H9 (cell line): ENCODE measurements at regions not wholly inside any gene's neighbourhood (a gene's known extent, or its start where the extent isn't known, plus 50 kb on each side); places are given as distances from the start of the nearest gene placed in this dataset.

Experiments
- DNase-seq: peaks from one replicate; pipeline ENCODE4 v3.0.0-alpha.2; 2017
- H2AFZ ChIP-seq: one replicate; pipeline ENCODE4 v1.6.1; 2013; ENCODE audit warnings: mild to moderate bottlenecking, low read length, control low read depth, moderate library complexity
- H2AK5ac ChIP-seq: 2 replicates; pipeline ENCODE4 v1.6.1; 2013; ENCODE audit warnings: low read length, control low read depth, mixed read lengths; ENCODE audit not compliant: insufficient read length
- H2BK120ac ChIP-seq: one replicate; pipeline ENCODE4 v1.6.1; 2013; ENCODE audit warnings: low read depth, mild to moderate bottlenecking, low read length, control low read depth, inconsistent platforms; ENCODE audit not compliant: poor library complexity, severe bottlenecking
- H2BK12ac ChIP-seq: 2 replicates; pipeline ENCODE4 v1.6.1; 2013; ENCODE audit warnings: low read length, control low read depth, mixed read lengths, low read depth; ENCODE audit not compliant: insufficient read length
- H2BK15ac ChIP-seq: 2 replicates; pipeline ENCODE4 v1.6.1; 2013; ENCODE audit warnings: low read depth, low read length, control low read depth
- H2BK20ac ChIP-seq: one replicate; pipeline ENCODE4 v1.6.1; 2013; ENCODE audit warnings: low read depth, mild to moderate bottlenecking, low read length, control low read depth, inconsistent platforms; ENCODE audit not compliant: poor library complexity, severe bottlenecking
- H2BK5ac ChIP-seq: 2 replicates; pipeline ENCODE4 v1.6.1; 2013; ENCODE audit warnings: low read length, control low read depth, mixed read lengths; ENCODE audit not compliant: insufficient read length
- H3K14ac ChIP-seq: 2 replicates; pipeline ENCODE4 v1.6.1; 2013; ENCODE audit warnings: low read length, control low read depth; ENCODE audit not compliant: insufficient read depth
- H3K18ac ChIP-seq: 2 replicates; pipeline ENCODE4 v1.6.1; 2013; ENCODE audit warnings: low read depth, mild to moderate bottlenecking, mixed read lengths, low read length, control low read depth; ENCODE audit not compliant: insufficient read length
- H3K23ac ChIP-seq: 2 replicates; pipeline ENCODE4 v1.6.1; 2013; ENCODE audit warnings: low read length, control low read depth, mixed read lengths, low read depth; ENCODE audit not compliant: insufficient read length
- H3K23me2 ChIP-seq: 2 replicates; pipeline ENCODE4 v1.6.1; 2013; ENCODE audit warnings: low read depth, mild to moderate bottlenecking, mixed read lengths, low read length, control low read depth; ENCODE audit not compliant: insufficient read length, poor library complexity, severe bottlenecking
- H3K27ac ChIP-seq: 2 replicates; pipeline ENCODE4 v1.5.1; 2013; ENCODE audit warnings: low read length, control low read depth, mixed read lengths, low read depth; ENCODE audit not compliant: insufficient read length
- H3K27me3 ChIP-seq: 2 replicates; pipeline ENCODE4 v1.6.1; 2013; ENCODE audit warnings: low read length, control low read depth, inconsistent platforms; ENCODE audit not compliant: insufficient read depth
- H3K4ac ChIP-seq: 2 replicates; pipeline ENCODE4 v1.6.1; 2013; ENCODE audit warnings: low read depth, mild to moderate bottlenecking, control low read depth, inconsistent platforms, low read length, moderate library complexity
- H3K4me1 ChIP-seq: 2 replicates; pipeline ENCODE4 v1.6.1; 2013; ENCODE audit warnings: low read length, control low read depth, inconsistent platforms; ENCODE audit not compliant: insufficient read depth
- H3K4me2 ChIP-seq: 2 replicates; pipeline ENCODE4 v1.6.1; 2013; ENCODE audit warnings: low read length, control low read depth, mixed read lengths; ENCODE audit not compliant: insufficient read length, insufficient read depth
- H3K56ac ChIP-seq: 2 replicates; pipeline ENCODE4 v1.6.1; 2013; ENCODE audit warnings: low read depth, mild to moderate bottlenecking, mixed read lengths, low read length, control low read depth; ENCODE audit not compliant: insufficient read length
- H3K79me1 ChIP-seq: 2 replicates; pipeline ENCODE4 v1.6.1; 2013; ENCODE audit warnings: low read depth, mild to moderate bottlenecking, moderate library complexity, low read length, control low read depth, inconsistent platforms; ENCODE audit not compliant: insufficient read depth, poor library complexity, severe bottlenecking
- H3K79me2 ChIP-seq: 2 replicates; pipeline ENCODE4 v1.6.1; 2013; ENCODE audit warnings: low read length, control low read depth, inconsistent platforms; ENCODE audit not compliant: insufficient read depth
- H3K9ac ChIP-seq: 2 replicates; pipeline ENCODE4 v1.6.1; 2013; ENCODE audit warnings: low read length, control low read depth, mixed read lengths; ENCODE audit not compliant: insufficient read length; ENCODE audit errors: extremely low read depth
- H3K9me3 ChIP-seq: one replicate; pipeline ENCODE4 v1.6.1; 2013; ENCODE audit warnings: low read depth, low read length, inconsistent platforms; ENCODE audit not compliant: control insufficient read depth
- H3T11ph ChIP-seq: one replicate; pipeline ENCODE4 v1.6.1; 2013; ENCODE audit warnings: mild to moderate bottlenecking, low read length, control low read depth, inconsistent platforms
- H4K20me1 ChIP-seq: one replicate; pipeline ENCODE4 v1.6.1; 2013; ENCODE audit not compliant: control insufficient read depth, insufficient read length, insufficient read depth
- H4K5ac ChIP-seq: 2 replicates; pipeline ENCODE4 v1.6.1; 2013; ENCODE audit warnings: low read depth, mild to moderate bottlenecking, mixed read lengths, low read length, control low read depth; ENCODE audit not compliant: insufficient read length
- H4K8ac ChIP-seq: replicated peaks from 2 replicates; pipeline ENCODE4 v1.6.1; 2013; ENCODE audit warnings: low read length, control low read depth, mixed read lengths, low read depth; ENCODE audit not compliant: insufficient read length
- H4K91ac ChIP-seq: 2 replicates; pipeline ENCODE4 v1.6.1; 2013; ENCODE audit warnings: low read depth, mild to moderate bottlenecking, moderate library complexity, mixed read lengths, low read length, control low read depth; ENCODE audit not compliant: insufficient read length
- H3K27ac Mint-ChIP-seq, 3 experiments: 2 replicates in 2 of 3; 3 replicates in 1 of 3; pipeline ENCODE4 v1.8.0; 2020 to 2021; ENCODE audit warnings: mixed read lengths in 3 of 3, mild to moderate bottlenecking in 1 of 3, moderate library complexity in 1 of 3
- H3K27me3 Mint-ChIP-seq: 2 replicates; pipeline ENCODE4 v1.8.0; 2021; ENCODE audit warnings: low read depth, mild to moderate bottlenecking, moderate library complexity, mixed read lengths
- H3K36me3 Mint-ChIP-seq, 3 experiments: 2 replicates in 2 of 3; 3 replicates in 1 of 3; pipeline ENCODE4 v1.8.0; 2020 to 2021; ENCODE audit warnings: low read depth in 3 of 3, mixed read lengths in 3 of 3; ENCODE audit not compliant: insufficient read depth in 1 of 3
- H3K4me1 Mint-ChIP-seq, 2 experiments: 2 replicates each; pipeline ENCODE4 v1.8.0; 2020; ENCODE audit warnings: mixed read lengths in 2 of 2
- H3K4me3 Mint-ChIP-seq, 2 experiments: 2 replicates in 1 of 2; 3 replicates in 1 of 2; pipeline ENCODE4 v1.8.0; 2020 to 2021; ENCODE audit warnings: mild to moderate bottlenecking in 2 of 2, mixed read lengths in 2 of 2, moderate library complexity in 1 of 2
- H3K9me3 Mint-ChIP-seq, 2 experiments: 2 replicates in 1 of 2; 3 replicates in 1 of 2; pipeline ENCODE4 v1.8.0; 2020; ENCODE audit warnings: mild to moderate bottlenecking in 2 of 2, mixed read lengths in 2 of 2, moderate library complexity in 1 of 2
- CTCF ChIP-seq: fragments of 200-600 bp; sonication (generic); conservative IDR thresholded peaks from 3 replicates; pipeline ENCODE4 v1.8.0; 2021; ENCODE audit warnings: antibody characterized with exemption, mild to moderate bottlenecking
- WGBS: extraction: QIAGEN DNeasy Blood & Tissue Kit; methylation state at CpG from one replicate; pipeline ENCODE4 v1.1.7; 2013; ENCODE audit warnings: missing lambda C conversion rate, low lambda C conversion rate, mixed read lengths; ENCODE audit not compliant: insufficient read length; ENCODE audit errors: extremely low coverage; 5-methylcytosine and 5-hydroxymethylcytosine counted together

- Histone ChIP-seq H3K23me2 (no peaks in the 10 kb centered on the region), H2BK5ac (no peak overlapping the region), H4K91ac (no peak overlapping the region), H3K27me3 (no peaks in the 10 kb centered on the region), H3K4me2 (no peak overlapping the region), H3K4ac (no peak overlapping the region), H3K79me1 (no peaks in the 10 kb centered on the region), H3K18ac (no peak overlapping the region), H3K14ac (no peak overlapping the region), H3K79me2 (no peaks in the 10 kb centered on the region), H3K27ac (no peak overlapping the region), H2BK12ac (no peak overlapping the region), H3T11ph (no peak overlapping the region), H2BK15ac (no peak overlapping the region), H2AK5ac (no peak overlapping the region), H3K23ac (no peak overlapping the region), H2BK20ac (no peak overlapping the region), H4K5ac (no peak overlapping the region), H3K4me1 (peaks cover 6% of the 10 kb centered on the region; the same call in 1 of the 2 replicates), H4K8ac (no peak overlapping the region), H4K20me1 (no peaks in the 10 kb centered on the region), H2AFZ (peak overlapping the region; percentile 2), H3K56ac (no peak overlapping the region), H2BK120ac (no peak overlapping the region), H3K9me3 (no peaks in the 10 kb centered on the region), H3K9ac (no peak overlapping the region)
- Mint-ChIP-seq H3K4me1 (peaks cover 28 to 36% of the 10 kb centered on the region in 2 experiments), H3K27me3 (no peaks in the 10 kb centered on the region), H3K27ac (peak overlapping the region in 1 of 3 experiments; percentile 7; a peak in 1 of 7 replicates), H3K36me3 (peaks cover 0 to 17% (median 3%) of the 10 kb centered on the region in 3 experiments; a peak in 3 of 7 replicates), H3K4me3 (no peak overlapping the region), H3K9me3 (peaks cover 6 to 8% of the 10 kb centered on the region in 2 experiments)
- no CpG with 5 or more reads among the region's 2 CpGs for whole genome bisulfite sequencing
- TF ChIP-seq CTCF, result no peak
- no peak for DNase-seq
These were observed 425.0 kb downstream of the FAT4 start for GRCh38 chr4:125739760-125740159.
